Breast epithelium (tissue), 4 donors: ENCODE measurements at regions not wholly inside any gene's neighbourhood (a gene's known extent, or its start where the extent isn't known, plus 50 kb on each side); places are given as distances from the start of the nearest gene placed in this dataset.

Source experiments
- DNase-seq, 2 donors: peaks; one replicate each; pipeline ENCODE4 v3.0.0-alpha.2; 2019; ENCODE audit warnings: low spot score in 2 of 2
- H3K27ac ChIP-seq, 2 donors: fragments of 200-600 bp; sonication (generic) in 1 of 2; one replicate each; pipeline ENCODE4 v1.5.1; 2016 to 2019; ENCODE audit warnings: mild to moderate bottlenecking in 1 of 2
- H3K27me3 ChIP-seq, 2 donors: fragments of 200-600 bp; sonication (generic) in 1 of 2; one replicate each; pipeline versions ENCODE4 v1.5.1 to v1.6.0; 2017 to 2019; ENCODE audit warnings: control low read depth in 1 of 2, mild to moderate bottlenecking in 1 of 2
- H3K36me3 ChIP-seq: fragments of 200-600 bp; one replicate; pipeline ENCODE4 v1.5.1; 2019
- H3K4me1 ChIP-seq, 2 donors: fragments of 200-600 bp; sonication (generic); one replicate each; pipeline ENCODE4 v1.5.1; 2016 to 2019; ENCODE audit warnings: control low read depth in 1 of 2
- H3K4me3 ChIP-seq, 3 donors: fragments of 200-600 bp; sonication (generic); 1 replicate in 2 of 3; 2 replicates in 1 of 3; pipeline ENCODE4 v1.5.1; 2016 to 2019; ENCODE audit warnings: mild to moderate bottlenecking in 3 of 3, moderate library complexity in 2 of 3
- H3K9me3 ChIP-seq, 2 donors: fragments of 200-600 bp; sonication (generic) in 1 of 2; one replicate each; pipeline ENCODE4 v1.5.1; 2016 to 2019; ENCODE audit warnings: control low read depth in 1 of 2
- CTCF ChIP-seq, 3 donors: fragments of 450-650 bp; IDR thresholded peaks; one replicate each; pipeline ENCODE4 v1.5.1; 2016 to 2017; ENCODE audit warnings: antibody characterized with exemption in 3 of 3, mild to moderate bottlenecking in 3 of 3, moderate library complexity in 3 of 3
- POLR2A ChIP-seq: fragments of 450-650 bp; IDR thresholded peaks from one replicate; pipeline ENCODE4 v1.6.1; 2016; ENCODE audit warnings: antibody characterized with exemption, mild to moderate bottlenecking, moderate library complexity
- POLR2AphosphoS5 ChIP-seq, 3 donors: sonication (generic); formaldehyde crosslinking; IDR thresholded peaks; one replicate each; pipeline ENCODE4 v1.6.1; 2017; ENCODE audit warnings: antibody characterized with exemption in 3 of 3
- intact Hi-C: fragments of 100-400 bp; cut with DNase I; formaldehyde crosslinking; loops from one replicate; pipeline ENCODE4 v1.15.1; 2023; ENCODE audit warnings: low total_unique reads

DNA sequence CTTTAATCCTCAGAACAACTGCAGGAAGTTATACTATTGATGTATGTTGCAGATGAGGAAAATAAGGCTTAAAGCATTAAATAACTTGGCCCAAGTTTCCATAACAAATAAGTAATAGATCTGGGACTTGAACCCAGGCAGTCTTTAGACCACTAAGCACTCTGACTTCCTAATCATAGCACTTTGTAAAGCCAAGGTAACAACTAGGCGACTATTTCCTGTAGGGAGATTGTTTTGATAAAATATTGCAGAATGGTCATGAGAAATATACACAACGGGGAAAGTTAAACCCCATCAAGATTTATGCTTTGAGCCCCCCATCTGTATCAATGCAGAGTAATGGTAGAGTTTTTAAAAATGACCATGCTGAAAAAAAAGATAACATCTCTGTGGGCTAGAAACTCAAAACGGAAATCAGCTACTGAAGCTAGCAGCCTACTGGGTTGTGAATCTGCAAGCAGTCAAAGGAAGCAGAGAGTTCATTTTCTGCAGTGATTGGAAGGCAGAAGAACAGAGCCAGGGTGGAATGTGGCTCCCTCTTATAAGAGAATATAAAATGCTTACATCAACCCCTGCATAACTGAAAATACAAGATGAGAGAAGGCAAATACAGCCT is 111.2 kb upstream of the OLIG2 start:
- H3K9me3 ChIP-seq = peaks cover 0 to 5% of the 10 kb centered on the region in 2 donors
- H3K4me3 ChIP-seq = no peak overlapping the region
- DNase-seq = no peak
- H3K27me3 ChIP-seq = no peaks in the 10 kb centered on the region
- TF ChIP-seq CTCF (IDR thresholded peaks at IDR 0.05) = no peak
- no peak for TF ChIP-seq POLR2A
- no peak for TF ChIP-seq POLR2AphosphoS5 (IDR thresholded peaks at IDR 0.05)
- no peak overlapping the region for H3K27ac ChIP-seq
- H3K4me1 ChIP-seq = no peaks in the 10 kb centered on the region
- H3K36me3 ChIP-seq = no peaks in the 10 kb centered on the region
- intact Hi-C loops = no loop called here

DNA sequence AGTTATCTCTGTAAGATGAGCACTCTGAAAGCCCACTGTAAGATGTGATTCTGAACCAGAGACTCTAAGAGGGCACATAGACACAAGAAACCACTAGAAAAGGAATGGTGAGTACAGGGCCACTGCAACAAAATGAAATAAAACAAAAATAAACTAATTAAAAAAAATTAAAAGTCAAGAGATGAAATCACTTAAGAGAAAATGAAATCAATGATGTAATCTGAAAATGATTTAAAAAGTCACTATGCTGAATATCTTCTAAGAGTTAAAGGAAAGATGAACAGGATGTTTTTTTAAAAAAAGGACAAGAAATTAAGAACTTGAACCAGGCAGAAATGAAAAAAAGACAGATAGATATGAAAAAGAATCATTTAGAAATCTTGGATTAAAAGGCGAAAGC is 110.6 kb upstream of the OLIG2 start:
- DNase-seq = no peak
- Histone ChIP-seq H3K36me3 (no peaks in the 10 kb centered on the region), H3K9me3 (peaks cover 0 to 5% of the 10 kb centered on the region in 2 donors), H3K4me3 (no peak overlapping the region), H3K4me1 (no peaks in the 10 kb centered on the region), H3K27ac (no peak overlapping the region), H3K27me3 (no peaks in the 10 kb centered on the region)
- intact Hi-C loops = no loop called here
- TF ChIP-seq POLR2A (no peak), CTCF (IDR thresholded peaks at IDR 0.05) (no peak), POLR2AphosphoS5 (IDR thresholded peaks at IDR 0.05) (no peak)

GRCh38 chr21:32916088-32916487 is 109.6 kb upstream of the OLIG2 start:
- no peak for DNase-seq
- H3K9me3 ChIP-seq = peaks cover 0 to 5% of the 10 kb centered on the region in 2 donors
- TF ChIP-seq POLR2A = no peak
- no peak for TF ChIP-seq CTCF (IDR thresholded peaks at IDR 0.05)
- TF ChIP-seq POLR2AphosphoS5 (IDR thresholded peaks at IDR 0.05) = no peak
- intact Hi-C loops = no loop called here
- no peaks in the 10 kb centered on the region for H3K36me3 ChIP-seq
- no peak overlapping the region for H3K4me3 ChIP-seq
- H3K27me3 ChIP-seq = no peaks in the 10 kb centered on the region
- H3K27ac ChIP-seq = no peak overlapping the region
- H3K4me1 ChIP-seq = no peaks in the 10 kb centered on the region

GRCh38 chr21:32916522-32917099 is 109.1 kb upstream of the OLIG2 start:
- H3K4me3 ChIP-seq = no peak overlapping the region
- no peaks in the 10 kb centered on the region for H3K36me3 ChIP-seq
- DNase-seq = no peak
- no peak for TF ChIP-seq POLR2A
- no peak for TF ChIP-seq CTCF (IDR thresholded peaks at IDR 0.05)
- TF ChIP-seq POLR2AphosphoS5 (IDR thresholded peaks at IDR 0.05) = no peak
- no peaks in the 10 kb centered on the region for H3K4me1 ChIP-seq
- H3K27ac ChIP-seq = no peak overlapping the region
- peaks cover 0 to 5% of the 10 kb centered on the region in 2 donors for H3K9me3 ChIP-seq
- no peaks in the 10 kb centered on the region for H3K27me3 ChIP-seq
- intact Hi-C loops = no loop called here

DNA sequence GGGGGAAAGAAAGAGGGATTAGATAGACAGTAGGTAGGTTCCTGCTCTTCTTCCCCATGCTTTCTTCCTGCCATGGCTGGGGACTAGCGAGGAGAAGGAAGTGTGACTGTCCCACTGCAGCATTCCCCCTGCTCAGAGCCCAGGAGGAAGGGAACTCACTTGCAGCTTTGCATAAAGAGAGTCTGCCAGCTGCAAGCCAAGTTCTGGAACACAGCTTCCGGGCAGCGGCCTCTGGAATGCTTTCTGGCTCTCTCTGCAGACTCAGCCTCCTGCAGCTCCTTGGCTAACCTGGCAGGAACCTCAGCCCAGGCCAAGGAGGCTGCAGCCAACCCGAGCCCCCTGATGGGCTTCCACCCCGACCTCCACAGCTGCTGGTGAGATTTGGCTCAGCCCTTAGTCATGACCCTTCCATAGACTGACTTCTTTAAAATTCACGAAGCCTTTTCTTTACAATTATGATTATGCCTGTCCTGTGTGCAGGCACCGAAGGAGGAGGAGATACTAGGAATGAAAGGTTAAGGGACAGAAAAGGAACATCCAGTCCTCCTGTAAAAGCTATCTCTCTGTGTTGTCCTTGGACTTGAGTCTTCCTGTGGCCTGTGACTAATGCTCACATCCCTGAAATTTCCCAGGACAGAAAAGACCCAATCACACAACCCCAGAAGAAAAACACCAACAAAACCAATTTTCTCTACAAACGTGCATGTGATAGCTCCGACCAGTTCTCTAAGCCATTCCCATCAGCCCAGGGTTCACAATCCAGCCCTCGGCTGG is 108.2 kb upstream of the OLIG2 start:
- H3K9me3 ChIP-seq = peaks cover 0 to 5% of the 10 kb centered on the region in 2 donors
- H3K4me3 ChIP-seq = no peak overlapping the region
- peak in 1 of 2 donors; percentile 19 for DNase-seq
- no peak overlapping the region for H3K27ac ChIP-seq
- intact Hi-C loops = no loop called here
- no peaks in the 10 kb centered on the region for H3K36me3 ChIP-seq
- H3K4me1 ChIP-seq = no peaks in the 10 kb centered on the region
- no peak for TF ChIP-seq POLR2AphosphoS5 (IDR thresholded peaks at IDR 0.05)
- TF ChIP-seq CTCF (IDR thresholded peaks at IDR 0.05) = no peak
- TF ChIP-seq POLR2A = no peak
- H3K27me3 ChIP-seq = no peaks in the 10 kb centered on the region
